ENCODE measurements at regions not wholly inside any gene's neighbourhood (a gene's known extent, or its start where the extent isn't known, plus 50 kb on each side); places are given as distances from the start of the nearest gene placed in this dataset.
"Not testable (repeated sequence)": the region's sequence is repeated elsewhere in the genome, so short reads cannot be mapped to it uniquely, and the experiment has no call there.

GRCh38 chr6:100226811-100227210 lies 232.8 kb upstream of the MCHR2 start:
- no peak for DNase-seq (ENCODE audit: low read depth in 2 of 2)

GRCh38 chr6:100223952-100224351 lies 229.9 kb upstream of the MCHR2 start:
- not testable (repeated sequence) for DNase-seq (ENCODE audit: low read depth in 2 of 2)

- DNase-seq (ENCODE audit: low read depth in 2 of 2), result no peak
These were observed 226.5 kb upstream of the MCHR2 start for GRCh38 chr6:100220543-100220942.

GRCh38 chr6:100217225-100218012 lies 223.4 kb upstream of the MCHR2 start:
- DNase-seq (ENCODE audit: low read depth in 2 of 2), result no peak

DNA sequence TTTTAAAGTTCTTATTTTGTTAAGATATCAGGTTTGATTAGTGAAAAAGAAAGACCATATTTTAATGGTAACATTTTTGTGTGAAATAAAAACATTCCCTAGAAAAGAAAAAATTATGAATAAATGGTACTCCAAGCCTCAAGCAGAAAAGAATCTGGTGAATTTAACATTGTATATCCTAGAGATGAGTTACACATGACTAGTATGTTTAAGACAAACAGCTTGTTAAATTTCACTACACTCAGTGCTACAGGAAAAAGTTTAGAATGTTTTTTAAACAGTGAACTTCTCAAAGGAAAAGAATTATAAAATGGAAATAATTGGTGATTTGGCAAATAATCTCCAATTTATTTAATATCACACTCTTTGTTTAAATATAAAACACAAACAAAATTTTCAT lies 222.7 kb upstream of the MCHR2 start:
- no peak for DNase-seq (ENCODE audit: low read depth in 2 of 2)

GRCh38 chr6:100212131-100212530 lies 218.1 kb upstream of the MCHR2 start:
- no peak for DNase-seq (ENCODE audit: low read depth in 2 of 2)

DNA sequence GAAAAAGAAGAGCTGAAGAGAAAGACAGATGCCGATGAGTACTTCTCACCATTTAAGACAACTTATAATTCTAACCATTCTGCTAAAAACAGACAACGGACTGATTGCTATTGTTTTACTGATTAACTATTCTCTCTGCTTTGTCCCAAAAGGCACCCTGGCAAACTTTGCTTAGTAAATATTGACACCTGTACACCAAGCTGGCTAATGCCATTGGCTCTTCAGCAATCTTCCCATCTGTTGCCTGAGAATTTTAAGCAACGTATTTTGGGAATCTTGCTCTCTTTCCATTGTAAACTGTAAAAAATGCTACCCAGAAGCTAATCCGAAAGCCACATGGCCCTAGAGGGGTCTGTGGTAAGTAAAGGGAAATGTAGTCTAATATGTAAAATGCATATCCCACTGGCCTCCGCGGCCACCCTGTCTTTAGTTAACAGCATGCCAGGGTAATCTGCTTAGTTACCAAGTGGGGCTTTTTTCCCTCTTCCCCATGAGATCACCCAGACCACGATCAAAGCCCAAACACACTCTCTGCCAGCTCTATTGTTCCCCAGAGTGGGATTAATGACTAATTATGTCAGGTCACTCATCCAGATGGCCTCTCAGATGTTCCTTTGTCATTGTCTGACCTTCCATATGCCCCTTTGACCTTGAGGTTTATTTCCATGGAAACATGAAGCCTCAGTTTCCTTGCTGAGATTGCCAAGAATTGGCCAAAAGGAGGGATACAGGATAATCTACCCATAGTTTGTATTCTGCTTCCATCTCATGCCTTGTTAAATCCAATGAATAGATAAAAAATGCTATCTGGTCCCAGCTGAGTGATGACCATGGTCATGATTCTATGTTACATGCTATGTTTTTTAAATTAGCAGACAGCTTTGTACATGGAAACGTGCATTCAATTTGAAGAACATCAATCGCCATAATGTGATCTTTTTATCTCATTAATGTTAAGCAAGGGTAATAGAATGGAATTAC lies 216.4 kb upstream of the MCHR2 start:
- no peak for DNase-seq (ENCODE audit: low read depth in 2 of 2)

DNA sequence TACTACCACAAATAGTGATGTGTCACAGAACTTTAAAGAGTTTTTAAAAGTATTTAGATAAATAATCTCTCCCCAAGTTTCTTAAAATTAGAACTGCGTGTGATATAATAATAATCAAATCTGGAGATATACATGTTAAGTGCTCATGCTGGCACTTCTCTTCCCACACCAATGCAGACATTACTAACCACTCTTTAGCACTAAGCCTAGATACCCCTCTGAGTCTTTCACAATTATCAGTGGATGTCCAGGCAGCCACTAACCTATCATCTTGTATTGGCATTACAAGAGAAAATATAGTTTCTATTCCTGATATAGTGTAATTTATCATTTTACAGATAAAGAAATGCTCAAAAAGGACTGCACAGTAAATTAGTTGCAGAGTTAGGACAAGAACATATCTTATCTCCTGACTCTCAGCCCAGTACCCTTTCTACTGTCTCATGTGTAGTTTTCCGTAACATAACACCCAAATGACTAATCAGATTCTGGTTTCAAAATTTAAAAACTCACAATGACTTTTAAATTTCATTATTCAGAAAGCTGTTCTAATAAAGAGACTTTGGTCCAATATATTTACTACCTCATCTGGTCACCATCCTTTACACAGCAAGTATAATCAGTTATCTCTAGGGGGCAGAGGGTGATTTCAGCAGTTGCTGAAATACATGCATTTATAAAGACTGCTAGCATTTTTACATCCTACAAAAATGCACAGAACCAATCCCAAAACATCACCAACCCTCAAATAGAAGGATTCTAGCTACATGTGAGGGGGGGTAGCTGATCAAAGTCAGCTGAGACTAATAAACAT lies 215.5 kb upstream of the MCHR2 start:
- DNase-seq (ENCODE audit: low read depth in 2 of 2), result no peak

- no peak for DNase-seq (ENCODE audit: low read depth in 2 of 2)
These were observed 209.4 kb upstream of the MCHR2 start for GRCh38 chr6:100203400-100203799.

GRCh38 chr6:100202417-100203194 lies 208.6 kb upstream of the MCHR2 start:
- DNase-seq (ENCODE audit: low read depth in 2 of 2), result no peak

- not testable (repeated sequence) for DNase-seq (ENCODE audit: low read depth in 2 of 2)
These were observed 202.4 kb upstream of the MCHR2 start for GRCh38 chr6:100196214-100196982.

DNA sequence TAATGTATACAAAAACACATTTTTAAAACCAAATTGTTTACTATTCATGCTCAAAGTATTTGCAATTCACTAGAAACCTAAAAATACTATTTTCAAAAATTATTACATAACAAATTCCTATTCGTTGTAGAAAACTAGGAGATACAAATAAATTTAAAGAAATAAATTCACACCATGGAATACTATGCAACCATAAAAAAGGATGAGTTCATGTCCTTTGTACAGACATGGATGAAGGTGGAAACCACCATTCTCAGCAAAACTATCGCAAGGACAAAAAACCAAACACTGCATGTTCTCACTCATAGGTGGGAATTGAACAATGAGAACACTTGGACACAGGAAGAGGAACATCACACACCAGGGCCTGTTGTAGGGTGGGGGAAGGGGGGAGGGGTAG lies 201.2 kb upstream of the MCHR2 start:
- not testable (repeated sequence) for DNase-seq (ENCODE audit: low read depth in 2 of 2)

GRCh38 chr6:100194535-100194934 lies 200.5 kb upstream of the MCHR2 start:
- DNase-seq (ENCODE audit: low read depth in 2 of 2), result no peak

GRCh38 chr6:100188754-100189153 lies 194.7 kb upstream of the MCHR2 start:
- DNase-seq (ENCODE audit: low read depth in 2 of 2), result no peak

DNA sequence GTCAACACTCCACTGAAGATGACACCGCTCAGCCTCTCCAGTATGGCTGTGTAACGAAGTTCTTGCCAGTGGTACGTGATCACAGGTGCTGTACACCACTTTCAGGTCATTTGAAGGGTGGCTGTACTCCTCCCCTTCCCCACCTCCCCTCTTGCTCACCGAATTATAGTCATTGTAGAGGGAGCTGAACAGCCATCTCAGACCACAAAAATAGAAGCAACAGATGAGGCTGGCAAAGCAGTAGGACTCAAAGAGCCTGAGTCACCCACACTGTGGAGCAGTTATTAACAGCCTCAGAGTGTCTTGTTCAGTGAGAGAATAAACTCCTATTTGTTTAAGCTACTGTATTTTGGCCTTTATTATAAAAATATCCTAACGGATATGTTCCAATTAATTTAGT lies 192.5 kb upstream of the MCHR2 start:
- no peak for DNase-seq (ENCODE audit: low read depth in 2 of 2)

DNA sequence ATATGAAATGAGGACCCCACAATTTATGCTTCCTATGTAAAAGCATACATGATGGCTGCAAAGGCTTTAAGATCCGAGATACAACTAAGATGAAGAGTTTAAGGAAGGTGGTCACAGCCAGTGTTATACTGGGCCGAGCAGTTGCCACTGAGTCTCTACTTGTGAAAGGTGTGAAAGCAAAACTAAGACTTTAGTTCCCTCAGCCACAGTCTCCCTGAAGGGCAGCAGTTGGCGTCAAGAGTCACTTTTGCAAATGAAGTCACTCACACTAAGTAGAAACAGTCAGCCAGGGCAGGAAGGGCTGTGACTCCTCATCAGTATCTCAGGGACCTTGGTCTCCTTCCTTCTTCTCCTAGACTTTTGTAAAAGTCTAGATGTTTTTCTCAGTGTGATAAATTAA lies 191.6 kb upstream of the MCHR2 start:
- no peak for DNase-seq (ENCODE audit: low read depth in 2 of 2)

- DNase-seq (ENCODE audit: low read depth in 2 of 2), result no peak
These were observed 190.4 kb upstream of the MCHR2 start for GRCh38 chr6:100184473-100184872.

DNA sequence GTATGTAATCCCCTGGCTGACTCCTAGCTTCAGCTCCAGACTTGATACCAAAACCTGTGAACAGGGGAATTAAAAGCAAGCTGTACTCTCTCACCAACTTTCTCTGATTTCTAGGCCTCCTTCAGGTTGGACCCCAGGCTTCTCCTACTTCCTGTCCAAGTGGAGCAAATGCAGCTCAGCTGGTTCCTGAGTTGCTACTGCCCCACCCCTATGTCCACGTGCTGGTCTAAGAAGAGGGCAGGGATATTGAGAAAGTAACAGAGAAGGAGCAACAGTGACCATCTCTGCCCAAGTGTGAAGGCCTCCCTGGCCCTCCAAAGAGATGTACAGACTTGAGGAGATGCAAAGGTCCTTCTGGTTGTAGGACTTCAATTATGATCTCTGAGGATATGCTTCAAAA lies 188.3 kb upstream of the MCHR2 start:
- DNase-seq (ENCODE audit: low read depth in 2 of 2), result no peak

DNA sequence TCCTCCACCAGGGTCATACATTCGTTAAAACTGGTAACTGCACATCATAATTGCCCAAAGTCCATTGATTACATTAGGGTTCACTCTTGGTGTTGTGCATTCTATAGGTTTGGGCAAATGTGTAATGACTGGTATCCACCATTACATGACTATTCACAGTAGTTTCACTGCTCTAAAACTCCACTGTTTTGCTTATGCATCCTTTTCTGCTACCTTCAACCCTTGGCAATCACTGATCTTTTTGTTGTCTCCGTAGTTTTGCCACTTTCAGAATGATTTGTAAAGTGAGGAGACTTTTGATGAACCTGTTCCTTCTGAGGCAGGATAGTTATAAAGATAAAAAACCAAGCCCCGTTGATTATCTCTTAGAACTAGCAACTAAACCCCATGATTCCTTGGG lies 187.3 kb upstream of the MCHR2 start:
- DNase-seq (ENCODE audit: low read depth in 2 of 2), result no peak

DNA sequence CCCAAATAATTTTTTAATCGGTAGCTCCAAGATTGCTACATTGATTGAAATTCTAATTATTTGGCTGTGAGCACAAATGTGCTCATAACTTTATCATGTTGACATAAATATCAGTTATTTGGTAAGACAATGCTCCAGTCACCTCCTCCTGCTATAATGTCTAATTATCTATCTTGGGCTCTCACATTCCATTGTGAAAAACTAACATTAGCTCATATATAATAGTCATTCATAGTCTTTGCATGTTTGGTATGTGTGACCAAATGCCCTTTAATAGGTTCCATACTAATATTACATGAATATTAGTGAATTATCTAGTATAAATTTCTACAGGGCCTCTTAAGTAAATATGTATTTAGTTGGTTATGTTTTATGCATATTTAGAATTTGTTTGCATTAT lies 185.6 kb upstream of the MCHR2 start:
- no peak for DNase-seq (ENCODE audit: low read depth in 2 of 2)

All from stimulated activated CD8-positive, alpha-beta memory T cell treated with anti-CD3 and anti-CD28 coated beads, Interleukin-2, amount 100 ng/mL, for 1 hour (primary cell).